T-helper 17 cell (primary cell): ENCODE measurements at regions not wholly inside any gene's neighbourhood (a gene's known extent, or its start where the extent isn't known, plus 50 kb on each side); places are given as distances from the start of the nearest gene placed in this dataset.
"Not testable (repeated sequence)": the region's sequence is repeated elsewhere in the genome, so short reads cannot be mapped to it uniquely, and the experiment has no call there.

Experiments
- ATAC-seq: fragments of 150-1000 bp; cut with Tn5 transposase; 2 replicates; pipeline ENCODE4 v1.10.0; 2021; ENCODE audit warnings: mild to moderate bottlenecking, moderate library complexity
- DNase-seq, 3 donors: peaks; one replicate each; pipeline versions ENCODE4 v3.0.0 to v3.0.0-alpha.2; 2020 to 2021
- H3K9me3 ChIP-seq: one replicate; pipeline ENCODE4 v1.7.0; 2013; ENCODE audit warnings: low read length, mild to moderate bottlenecking; ENCODE audit not compliant: control insufficient read depth, poor library complexity, severe bottlenecking
- H3K27ac Mint-ChIP-seq: one replicate; pipeline ENCODE4 v1.8.0; 2022; ENCODE audit warnings: mild to moderate bottlenecking, moderate library complexity, mixed read lengths
- H3K27me3 Mint-ChIP-seq: one replicate; pipeline ENCODE4 v1.8.0; 2022; ENCODE audit warnings: mixed read lengths
- H3K36me3 Mint-ChIP-seq: one replicate; pipeline ENCODE4 v1.8.0; 2022; ENCODE audit warnings: low read depth, mixed read lengths
- H3K4me1 Mint-ChIP-seq: one replicate; pipeline ENCODE4 v1.8.0; 2022; ENCODE audit warnings: mild to moderate bottlenecking, mixed read lengths
- H3K4me3 Mint-ChIP-seq: one replicate; pipeline ENCODE4 v1.8.0; 2022; ENCODE audit warnings: mild to moderate bottlenecking, moderate library complexity, mixed read lengths

DNA sequence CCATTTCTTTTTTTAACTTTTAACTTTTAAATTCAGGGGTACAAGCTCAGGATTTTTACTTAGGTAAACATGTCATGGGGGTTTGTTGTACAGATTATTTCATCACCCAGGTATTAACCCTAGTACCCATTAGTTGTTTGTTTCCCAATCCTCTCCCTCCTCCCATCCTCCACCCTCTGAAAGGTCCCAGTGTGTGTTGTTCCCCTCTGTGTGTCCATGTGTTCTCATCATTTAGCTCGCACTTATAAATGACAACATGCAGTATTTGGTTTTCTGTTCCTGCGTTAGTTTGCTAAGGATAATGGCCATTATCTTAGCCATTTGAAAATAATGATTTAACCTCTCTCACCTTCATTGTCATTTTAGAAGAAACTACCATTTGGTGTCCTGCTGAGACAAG lies 684.9 kb downstream of the MAFB start:
- H3K4me1 Mint-ChIP-seq, H3K4me3 Mint-ChIP-seq, H3K27me3 Mint-ChIP-seq, DNase-seq, ATAC-seq, H3K36me3 Mint-ChIP-seq, H3K27ac Mint-ChIP-seq, H3K9me3 ChIP-seq: not testable (repeated sequence)

- Mint-ChIP-seq H3K36me3 (no peaks in the 10 kb centered on the region), H3K27ac (no peak overlapping the region), H3K4me3 (no peak overlapping the region), H3K4me1 (no peaks in the 10 kb centered on the region), H3K27me3 (no peaks in the 10 kb centered on the region)
- DNase-seq (no peak), ATAC-seq (no peak)
- no peaks in the 10 kb centered on the region for H3K9me3 ChIP-seq
These were observed 695.3 kb downstream of the MAFB start for GRCh38 chr20:39993742-39994141.

GRCh38 chr20:39990692-39991091 lies 698.3 kb downstream of the MAFB start:
- H3K27me3 Mint-ChIP-seq: no peaks in the 10 kb centered on the region
- ATAC-seq (no peak), DNase-seq (no peak)
- H3K4me3 Mint-ChIP-seq: no peak overlapping the region
- H3K36me3 Mint-ChIP-seq: no peaks in the 10 kb centered on the region
- H3K4me1 Mint-ChIP-seq: no peaks in the 10 kb centered on the region
- H3K27ac Mint-ChIP-seq: no peak overlapping the region
- no peaks in the 10 kb centered on the region for H3K9me3 ChIP-seq

DNA sequence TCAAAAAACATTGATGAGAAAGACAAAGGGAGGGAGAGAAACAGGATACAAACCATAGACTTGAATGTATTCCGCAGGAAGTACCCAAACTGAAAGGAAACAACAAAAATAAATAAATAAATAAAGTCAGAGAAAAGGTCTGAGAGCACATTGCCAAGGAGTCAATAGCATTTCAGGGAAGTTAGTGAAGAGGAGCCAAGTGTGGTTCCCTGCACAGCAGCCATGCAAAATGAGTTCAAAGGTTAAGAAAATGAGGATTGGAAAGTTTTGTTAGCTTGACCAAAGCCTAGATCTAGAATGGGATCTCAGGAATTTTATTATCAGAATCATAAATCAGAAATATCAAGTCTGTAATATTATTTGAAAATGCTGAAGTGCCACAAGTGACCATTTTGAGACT lies 700.0 kb downstream of the MAFB start:
- Mint-ChIP-seq H3K36me3 (no peaks in the 10 kb centered on the region), H3K27me3 (no peaks in the 10 kb centered on the region), H3K4me1 (no peaks in the 10 kb centered on the region), H3K4me3 (no peak overlapping the region), H3K27ac (no peak overlapping the region)
- no peaks in the 10 kb centered on the region for H3K9me3 ChIP-seq
- ATAC-seq: no peak
- DNase-seq: no peak

- H3K9me3 ChIP-seq: no peaks in the 10 kb centered on the region
- Mint-ChIP-seq H3K4me3 (no peak overlapping the region), H3K27ac (no peak overlapping the region), H3K36me3 (no peaks in the 10 kb centered on the region), H3K27me3 (no peaks in the 10 kb centered on the region), H3K4me1 (no peaks in the 10 kb centered on the region)
- ATAC-seq (no peak), DNase-seq (no peak)
These were observed 702.7 kb downstream of the MAFB start for GRCh38 chr20:39986173-39986904.

- H3K36me3 Mint-ChIP-seq: no peaks in the 10 kb centered on the region
- no peak overlapping the region for H3K27ac Mint-ChIP-seq
- no peak for DNase-seq
- no peaks in the 10 kb centered on the region for H3K9me3 ChIP-seq
- ATAC-seq: no peak
- H3K4me3 Mint-ChIP-seq: no peak overlapping the region
- no peaks in the 10 kb centered on the region for H3K4me1 Mint-ChIP-seq
- no peaks in the 10 kb centered on the region for H3K27me3 Mint-ChIP-seq
These were observed 703.7 kb downstream of the MAFB start for GRCh38 chr20:39985271-39985827.

- Mint-ChIP-seq H3K27ac (no peak overlapping the region), H3K27me3 (no peaks in the 10 kb centered on the region), H3K4me3 (no peak overlapping the region), H3K4me1 (no peaks in the 10 kb centered on the region), H3K36me3 (no peaks in the 10 kb centered on the region)
- no peak for ATAC-seq
- no peak for DNase-seq
- no peaks in the 10 kb centered on the region for H3K9me3 ChIP-seq
These were observed 705.4 kb downstream of the MAFB start for GRCh38 chr20:39983655-39984054.

DNA sequence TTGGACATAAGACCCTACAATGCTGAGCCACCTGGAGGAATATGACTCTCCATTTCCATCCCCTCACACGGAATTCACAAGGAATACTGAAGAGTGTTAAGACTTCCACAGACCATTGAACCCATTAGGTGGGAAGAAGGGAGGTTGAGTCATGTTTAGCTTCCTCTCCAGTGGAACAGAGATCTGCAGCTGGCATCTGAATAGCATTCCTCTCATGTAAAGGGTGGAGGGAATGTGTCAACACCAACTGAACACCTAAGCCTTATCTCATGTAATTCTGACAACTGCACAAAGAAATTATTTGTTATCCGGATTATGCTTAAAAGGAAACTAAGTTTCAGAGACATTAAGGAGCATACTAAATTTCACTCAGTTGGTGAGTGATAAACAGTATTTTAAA lies 705.9 kb downstream of the MAFB start:
- Mint-ChIP-seq H3K4me1 (no peaks in the 10 kb centered on the region), H3K27ac (no peak overlapping the region), H3K36me3 (no peaks in the 10 kb centered on the region), H3K4me3 (no peak overlapping the region), H3K27me3 (no peaks in the 10 kb centered on the region)
- H3K9me3 ChIP-seq: no peaks in the 10 kb centered on the region
- ATAC-seq (no peak), DNase-seq (no peak)

- no peaks in the 10 kb centered on the region for H3K9me3 ChIP-seq
- H3K4me1 Mint-ChIP-seq: no peaks in the 10 kb centered on the region
- H3K4me3 Mint-ChIP-seq: no peak overlapping the region
- ATAC-seq (no peak), DNase-seq (no peak)
- H3K36me3 Mint-ChIP-seq: no peaks in the 10 kb centered on the region
- H3K27me3 Mint-ChIP-seq: no peaks in the 10 kb centered on the region
- H3K27ac Mint-ChIP-seq: no peak overlapping the region
These were observed 714.0 kb downstream of the MAFB start for GRCh38 chr20:39974966-39975501.

DNA sequence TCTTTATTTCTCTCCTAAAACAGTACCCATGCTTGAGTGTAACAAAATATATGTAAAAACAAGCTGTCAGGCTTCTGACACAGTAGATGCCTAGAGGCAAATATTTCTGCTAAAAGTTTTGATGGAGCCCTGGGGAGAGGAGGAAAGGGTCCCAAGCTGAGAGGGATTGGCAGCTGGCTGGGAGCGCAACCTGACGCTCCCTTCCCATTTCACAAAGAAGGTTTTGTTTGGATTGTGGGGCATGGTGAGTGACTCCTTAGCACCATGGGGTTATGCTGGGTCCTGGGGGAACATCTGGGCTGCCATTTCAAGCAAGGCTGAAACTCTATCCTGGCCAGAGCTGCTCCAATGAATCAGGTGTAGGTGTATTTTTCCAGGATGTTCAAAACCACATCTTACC lies 720.5 kb downstream of the MAFB start:
- Mint-ChIP-seq H3K4me1 (no peaks in the 10 kb centered on the region), H3K36me3 (no peaks in the 10 kb centered on the region), H3K4me3 (no peak overlapping the region), H3K27ac (no peak overlapping the region), H3K27me3 (no peaks in the 10 kb centered on the region)
- ATAC-seq (no peak), DNase-seq (no peak)
- no peaks in the 10 kb centered on the region for H3K9me3 ChIP-seq

- Mint-ChIP-seq H3K36me3 (no peaks in the 10 kb centered on the region), H3K4me1 (no peaks in the 10 kb centered on the region), H3K27me3 (no peaks in the 10 kb centered on the region), H3K27ac (no peak overlapping the region), H3K4me3 (no peak overlapping the region)
- ATAC-seq: peak; percentile 49
- H3K9me3 ChIP-seq: no peaks in the 10 kb centered on the region
- no peak for DNase-seq
These were observed 721.2 kb downstream of the MAFB start for GRCh38 chr20:39967806-39968205.

DNA sequence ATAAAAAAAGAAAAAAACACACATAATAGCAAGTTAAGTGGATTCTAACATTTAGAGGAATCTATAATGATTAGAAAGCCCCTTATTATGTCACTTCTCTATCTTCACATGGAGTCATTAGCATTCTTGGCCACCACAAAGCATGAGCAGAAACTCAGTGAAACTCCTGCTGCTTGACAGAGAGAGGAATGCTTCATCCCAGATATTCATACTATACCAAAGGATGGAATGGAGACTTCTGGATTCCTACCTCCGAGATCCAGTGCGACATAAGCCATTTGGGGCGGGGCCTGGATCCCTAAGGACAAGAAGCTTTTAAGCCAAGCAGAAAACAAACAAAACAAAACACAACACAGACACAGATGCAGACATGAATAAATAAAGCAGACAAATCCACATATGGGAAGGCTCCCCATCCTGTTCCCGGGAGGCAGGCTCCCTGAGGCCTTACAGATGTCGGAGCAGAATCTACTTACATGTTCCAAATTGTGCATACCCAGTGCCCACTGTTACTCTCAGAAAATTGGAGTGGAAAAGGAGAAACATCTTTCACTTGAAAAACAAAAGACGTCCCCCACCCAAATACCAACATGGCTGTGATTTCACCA lies 727.3 kb downstream of the MAFB start:
- H3K9me3 ChIP-seq: no peaks in the 10 kb centered on the region
- H3K4me3 Mint-ChIP-seq: no peak overlapping the region
- no peak for DNase-seq
- H3K4me1 Mint-ChIP-seq: no peaks in the 10 kb centered on the region
- H3K27ac Mint-ChIP-seq: peak overlapping the region; percentile 34
- no peaks in the 10 kb centered on the region for H3K27me3 Mint-ChIP-seq
- no peaks in the 10 kb centered on the region for H3K36me3 Mint-ChIP-seq
- ATAC-seq: no peak

DNA sequence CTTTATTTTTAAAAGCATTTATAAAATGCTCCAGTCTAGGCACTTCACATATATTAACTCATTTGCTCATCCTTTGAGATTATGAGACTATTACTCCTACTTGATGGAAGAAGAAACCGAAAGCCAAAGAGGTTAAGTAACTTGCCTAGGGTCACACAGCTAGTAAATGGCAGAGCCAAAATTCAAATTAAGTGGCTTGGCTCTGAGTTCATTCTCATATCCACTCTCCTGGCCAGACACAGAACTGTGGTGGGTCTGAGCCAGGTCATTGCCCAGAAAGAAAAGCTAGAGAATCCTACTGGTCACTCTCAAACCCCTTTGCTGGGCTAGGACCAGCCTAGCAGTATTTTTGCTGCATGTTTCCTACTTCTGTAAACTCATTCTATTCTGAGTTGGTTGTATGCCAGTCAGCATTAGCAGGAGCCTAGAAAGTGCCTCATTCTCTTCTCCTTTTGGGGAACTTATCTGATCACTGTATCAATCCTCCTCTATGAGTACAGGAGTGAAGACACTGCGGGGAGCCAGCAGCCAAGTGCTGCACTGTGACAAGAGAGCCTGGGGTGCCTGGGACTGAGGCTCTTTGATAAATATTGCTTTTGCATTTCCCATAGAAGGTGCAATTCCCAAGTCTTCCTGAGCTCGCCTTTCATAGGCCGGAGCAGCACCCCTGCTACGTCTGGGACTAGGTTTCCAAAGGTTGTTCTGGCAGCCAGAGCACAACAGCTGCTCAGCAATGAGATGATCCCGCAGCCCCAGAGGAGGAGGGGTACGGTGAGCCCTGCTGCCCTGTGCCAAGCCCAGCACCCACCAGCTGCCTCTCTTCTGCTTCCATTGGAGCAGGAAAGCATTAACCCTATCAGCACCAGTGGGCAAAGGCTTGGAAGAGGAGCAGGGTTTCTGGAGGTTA lies 728.3 kb downstream of the MAFB start:
- no peak overlapping the region for H3K27ac Mint-ChIP-seq
- ATAC-seq (no peak), DNase-seq (no peak)
- no peaks in the 10 kb centered on the region for H3K9me3 ChIP-seq
- no peak overlapping the region for H3K4me3 Mint-ChIP-seq
- H3K27me3 Mint-ChIP-seq: no peaks in the 10 kb centered on the region
- H3K4me1 Mint-ChIP-seq: no peaks in the 10 kb centered on the region
- H3K36me3 Mint-ChIP-seq: no peaks in the 10 kb centered on the region
